Ishikawa (cell line): ENCODE measurements at regions not wholly inside any gene's neighbourhood (a gene's known extent, or its start where the extent isn't known, plus 50 kb on each side); places are given as distances from the start of the nearest gene placed in this dataset.

Experiments
- CEBPB ChIP-seq: IDR thresholded peaks from 2 replicates; pipeline ENCODE4 v1.6.1; 2012
- CREB1 ChIP-seq: IDR thresholded peaks from 2 replicates; pipeline ENCODE4 v1.6.1; 2012; ENCODE audit warnings: low read depth
- EGR1 ChIP-seq: IDR thresholded peaks from 2 replicates; pipeline ENCODE4 v1.6.1; 2012
- EP300 ChIP-seq: IDR thresholded peaks from 2 replicates; pipeline ENCODE4 v1.6.1; 2012; ENCODE audit warnings: borderline replicate concordance
- FOXM1 ChIP-seq: IDR thresholded peaks from 2 replicates; pipeline ENCODE4 v1.6.1; 2012; ENCODE audit warnings: low read depth, borderline replicate concordance
- NFIC ChIP-seq: IDR thresholded peaks from 2 replicates; pipeline ENCODE4 v1.6.1; 2012
- RAD21 ChIP-seq: IDR thresholded peaks from 2 replicates; pipeline ENCODE4 v1.6.1; 2012; ENCODE audit warnings: low read depth
- TAF1 ChIP-seq: IDR thresholded peaks from 2 replicates; pipeline ENCODE4 v1.6.1; 2012; ENCODE audit warnings: low read depth, mild to moderate bottlenecking
- TCF12 ChIP-seq: IDR thresholded peaks from 2 replicates; pipeline ENCODE4 v1.6.1; 2012; ENCODE audit warnings: low read depth
- TEAD4 ChIP-seq: IDR thresholded peaks from 2 replicates; pipeline ENCODE4 v1.6.1; 2012
- YY1 ChIP-seq: IDR thresholded peaks from 2 replicates; pipeline ENCODE4 v1.6.1; 2012; ENCODE audit warnings: low read depth
- ZBTB7A ChIP-seq: IDR thresholded peaks from 2 replicates; pipeline ENCODE4 v1.6.1; 2012; ENCODE audit warnings: low read depth
- TF ChIP-seq, protein P1 (sequence below): IDR thresholded peaks from 2 replicates; pipeline ENCODE4 v1.6.1; 2012
- TF ChIP-seq, protein P2 (sequence below): IDR thresholded peaks from 2 replicates; pipeline ENCODE4 v1.6.1; 2012
- TF ChIP-seq, protein P3 (sequence below): IDR thresholded peaks from 2 replicates; pipeline ENCODE4 v1.6.1; 2012; ENCODE audit warnings: low read depth, mild to moderate bottlenecking

DNA sequence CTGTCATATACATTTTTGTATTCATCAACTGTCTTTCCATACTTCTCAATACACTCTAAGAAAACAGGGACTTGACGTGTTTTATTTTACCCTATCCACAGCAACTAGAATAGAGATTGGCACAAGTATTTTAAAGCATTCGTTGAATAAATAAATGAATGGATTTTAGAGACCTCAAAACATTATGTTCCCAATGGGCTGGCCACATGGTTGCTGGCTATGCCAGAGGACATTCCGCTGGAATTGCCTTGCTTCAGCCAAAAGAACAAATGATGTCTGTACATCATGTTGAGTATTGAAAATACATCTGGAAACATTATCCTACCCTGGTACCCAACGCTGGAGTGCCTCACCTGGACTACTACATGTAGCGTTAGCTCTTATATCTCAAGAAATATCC, 132.8 kb upstream of the RAP1B start:
- TF ChIP-seq, protein P1, sequence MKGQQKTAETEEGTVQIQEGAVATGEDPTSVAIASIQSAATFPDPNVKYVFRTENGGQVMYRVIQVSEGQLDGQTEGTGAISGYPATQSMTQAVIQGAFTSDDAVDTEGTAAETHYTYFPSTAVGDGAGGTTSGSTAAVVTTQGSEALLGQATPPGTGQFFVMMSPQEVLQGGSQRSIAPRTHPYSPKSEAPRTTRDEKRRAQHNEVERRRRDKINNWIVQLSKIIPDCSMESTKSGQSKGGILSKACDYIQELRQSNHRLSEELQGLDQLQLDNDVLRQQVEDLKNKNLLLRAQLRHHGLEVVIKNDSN: no peak
- TF ChIP-seq FOXM1 (no peak), CEBPB (no peak), TAF1 (no peak), EGR1 (no peak), YY1 (no peak), RAD21 (no peak), CREB1 (no peak)
- TF ChIP-seq, protein P2, sequence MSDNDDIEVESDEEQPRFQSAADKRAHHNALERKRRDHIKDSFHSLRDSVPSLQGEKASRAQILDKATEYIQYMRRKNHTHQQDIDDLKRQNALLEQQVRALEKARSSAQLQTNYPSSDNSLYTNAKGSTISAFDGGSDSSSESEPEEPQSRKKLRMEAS: no peak

DNA sequence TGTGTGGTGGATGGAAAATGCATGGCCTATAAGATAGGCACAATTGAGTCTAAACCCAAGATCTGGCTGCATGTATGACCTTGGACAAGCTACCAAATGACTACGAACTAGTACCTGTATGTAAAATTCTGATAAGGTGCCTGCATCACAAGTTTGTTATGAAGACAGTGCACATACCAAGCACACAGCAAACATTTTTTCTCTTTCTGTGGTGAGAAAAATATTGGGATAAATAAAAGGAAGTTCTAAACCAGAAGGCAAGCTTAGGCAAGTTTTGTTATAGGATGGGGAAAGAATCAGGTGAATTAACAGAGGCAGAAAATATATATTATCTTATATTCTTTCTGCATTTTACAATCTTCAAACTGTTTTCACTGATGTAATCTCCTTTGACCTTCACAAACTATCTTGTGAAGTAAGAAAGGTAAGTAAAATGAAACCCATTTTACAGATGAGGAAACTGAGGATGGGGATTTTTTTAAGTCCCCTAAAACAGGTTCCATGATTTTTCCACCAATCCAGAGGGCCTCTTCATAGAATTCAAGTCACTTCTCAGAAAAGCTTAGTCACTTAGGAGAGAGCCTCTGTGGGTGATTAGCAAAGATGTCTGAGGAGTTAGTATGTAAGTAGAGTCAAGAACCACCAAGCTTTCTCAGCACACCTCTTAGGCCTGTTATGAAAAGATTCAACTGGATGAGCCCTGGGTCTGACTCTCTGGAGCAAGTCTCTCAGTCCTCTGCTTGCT, 132.0 kb upstream of the RAP1B start:
- no peak for TF ChIP-seq YY1
- no peak for TF ChIP-seq CEBPB
- TF ChIP-seq EP300: no peak
- TF ChIP-seq FOXM1: no peak
- no peak for TF ChIP-seq CREB1
- no peak for TF ChIP-seq NFIC
- TF ChIP-seq TAF1: no peak
- TF ChIP-seq ZBTB7A: no peak

DNA sequence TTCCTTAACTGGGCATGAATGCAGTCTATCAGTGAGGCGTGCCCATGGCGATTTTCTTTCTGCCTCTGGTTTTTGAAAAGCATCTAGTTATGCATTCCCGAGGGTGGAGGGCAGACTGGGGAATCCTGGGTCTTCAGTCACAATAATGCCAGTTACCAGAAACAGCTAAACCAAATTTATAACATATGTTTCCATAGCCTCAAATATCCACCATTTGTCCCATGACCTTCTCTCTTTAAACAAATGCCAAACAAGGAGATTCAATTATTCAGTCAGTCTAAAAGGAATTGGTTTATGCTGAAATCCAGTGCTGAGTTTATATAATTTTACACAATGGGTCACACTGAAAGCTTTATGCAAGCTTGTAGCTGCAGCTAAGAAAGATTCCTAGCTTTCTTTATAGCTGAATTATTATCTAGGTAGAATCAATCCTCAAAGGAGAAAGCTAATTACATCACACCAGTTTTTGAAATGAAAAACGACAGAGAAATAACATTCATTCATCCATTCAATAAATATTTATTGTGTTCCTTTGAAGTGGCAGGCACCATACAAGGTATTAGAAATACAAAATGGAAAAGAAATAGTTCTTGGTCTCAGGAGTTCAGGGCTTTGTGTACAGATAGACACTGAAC, 131.3 kb upstream of the RAP1B start:
- TF ChIP-seq RAD21: no peak
- TF ChIP-seq TAF1: no peak
- TF ChIP-seq, protein P3, sequence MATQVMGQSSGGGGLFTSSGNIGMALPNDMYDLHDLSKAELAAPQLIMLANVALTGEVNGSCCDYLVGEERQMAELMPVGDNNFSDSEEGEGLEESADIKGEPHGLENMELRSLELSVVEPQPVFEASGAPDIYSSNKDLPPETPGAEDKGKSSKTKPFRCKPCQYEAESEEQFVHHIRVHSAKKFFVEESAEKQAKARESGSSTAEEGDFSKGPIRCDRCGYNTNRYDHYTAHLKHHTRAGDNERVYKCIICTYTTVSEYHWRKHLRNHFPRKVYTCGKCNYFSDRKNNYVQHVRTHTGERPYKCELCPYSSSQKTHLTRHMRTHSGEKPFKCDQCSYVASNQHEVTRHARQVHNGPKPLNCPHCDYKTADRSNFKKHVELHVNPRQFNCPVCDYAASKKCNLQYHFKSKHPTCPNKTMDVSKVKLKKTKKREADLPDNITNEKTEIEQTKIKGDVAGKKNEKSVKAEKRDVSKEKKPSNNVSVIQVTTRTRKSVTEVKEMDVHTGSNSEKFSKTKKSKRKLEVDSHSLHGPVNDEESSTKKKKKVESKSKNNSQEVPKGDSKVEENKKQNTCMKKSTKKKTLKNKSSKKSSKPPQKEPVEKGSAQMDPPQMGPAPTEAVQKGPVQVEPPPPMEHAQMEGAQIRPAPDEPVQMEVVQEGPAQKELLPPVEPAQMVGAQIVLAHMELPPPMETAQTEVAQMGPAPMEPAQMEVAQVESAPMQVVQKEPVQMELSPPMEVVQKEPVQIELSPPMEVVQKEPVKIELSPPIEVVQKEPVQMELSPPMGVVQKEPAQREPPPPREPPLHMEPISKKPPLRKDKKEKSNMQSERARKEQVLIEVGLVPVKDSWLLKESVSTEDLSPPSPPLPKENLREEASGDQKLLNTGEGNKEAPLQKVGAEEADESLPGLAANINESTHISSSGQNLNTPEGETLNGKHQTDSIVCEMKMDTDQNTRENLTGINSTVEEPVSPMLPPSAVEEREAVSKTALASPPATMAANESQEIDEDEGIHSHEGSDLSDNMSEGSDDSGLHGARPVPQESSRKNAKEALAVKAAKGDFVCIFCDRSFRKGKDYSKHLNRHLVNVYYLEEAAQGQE: no peak
- TF ChIP-seq EGR1: no peak
- TF ChIP-seq EP300: no peak
- no peak for TF ChIP-seq CREB1
- no peak for TF ChIP-seq CEBPB
- TF ChIP-seq TEAD4: no peak
- TF ChIP-seq, protein P1: no peak
- no peak for TF ChIP-seq YY1
- TF ChIP-seq, protein P2: no peak
- no peak for TF ChIP-seq FOXM1
- TF ChIP-seq ZBTB7A: no peak
- TF ChIP-seq TCF12: no peak
- no peak for TF ChIP-seq NFIC

DNA sequence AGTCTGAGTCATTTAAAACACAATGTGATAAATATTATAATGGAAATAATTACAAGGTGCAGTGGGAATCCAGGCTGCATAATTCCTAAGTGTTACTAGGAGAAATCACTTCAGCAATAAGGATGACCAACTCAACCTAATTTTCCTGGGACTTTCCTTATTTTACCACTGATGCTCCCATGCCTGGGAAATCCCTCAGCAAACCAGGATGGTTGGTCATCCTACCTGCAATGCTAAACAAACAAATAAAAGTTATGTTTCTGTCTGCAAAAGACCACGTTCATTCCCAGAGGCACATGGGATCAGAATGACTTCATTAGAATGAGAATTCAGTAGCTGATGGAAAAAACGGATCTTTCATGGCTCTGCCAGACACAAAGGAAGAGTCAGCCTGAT, 130.8 kb upstream of the RAP1B start:
- no peak for TF ChIP-seq CEBPB
- no peak for TF ChIP-seq ZBTB7A
- TF ChIP-seq, protein P2: no peak
- TF ChIP-seq FOXM1: no peak
- TF ChIP-seq EP300: no peak
- TF ChIP-seq, protein P3: no peak
- TF ChIP-seq TCF12: no peak
- no peak for TF ChIP-seq CREB1
- TF ChIP-seq, protein P1: no peak
- no peak for TF ChIP-seq YY1

DNA sequence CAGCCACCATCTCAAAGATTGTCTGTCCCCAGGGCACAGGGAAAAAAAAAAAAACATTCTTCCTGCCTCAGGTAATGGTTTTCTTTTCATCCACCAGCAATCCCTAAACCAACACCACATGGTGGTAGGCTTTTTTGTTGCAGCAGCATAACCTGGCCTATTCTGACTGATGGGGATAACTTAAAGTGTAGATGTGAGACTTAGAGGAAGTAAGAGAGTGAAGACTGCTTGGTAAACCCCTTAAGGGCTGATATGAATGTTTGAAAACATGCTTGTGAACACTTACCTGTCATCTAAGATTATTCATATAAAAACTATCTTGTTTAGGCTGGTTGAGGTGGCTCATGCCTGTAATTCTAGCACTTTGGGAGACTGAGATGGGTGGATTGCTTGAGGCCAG, 130.2 kb upstream of the RAP1B start:
- TF ChIP-seq ZBTB7A (no peak), NFIC (no peak), EP300 (no peak), FOXM1 (no peak), CEBPB (no peak), YY1 (no peak), TAF1 (no peak), TCF12 (no peak), EGR1 (no peak), RAD21 (no peak), TEAD4 (no peak), CREB1 (no peak)
- TF ChIP-seq, protein P3: no peak
- TF ChIP-seq, protein P2: no peak
